ENCODE measurements at regions not wholly inside any gene's neighbourhood (a gene's known extent, or its start where the extent isn't known, plus 50 kb on each side); places are given as distances from the start of the nearest gene placed in this dataset.

DNA sequence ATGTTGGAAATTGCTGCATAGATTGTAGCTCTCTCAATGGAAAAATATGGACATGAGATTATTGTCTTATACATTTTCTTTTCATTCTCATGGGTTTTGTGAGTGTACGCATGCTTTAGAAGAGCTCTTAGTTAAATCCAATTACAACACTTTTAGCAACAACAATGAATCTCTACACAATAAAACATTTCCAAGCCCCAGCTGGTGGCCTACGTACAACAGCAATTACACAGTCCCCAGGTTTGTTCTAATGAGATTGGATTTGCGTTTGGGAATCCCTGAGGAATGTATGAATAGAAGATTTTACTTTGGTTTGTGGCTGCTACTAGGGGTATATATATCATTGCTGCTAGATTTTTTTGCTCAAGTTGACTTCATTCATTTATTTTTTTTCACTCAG is 98.6 kb downstream of the FHDC1 start:
- in situ Hi-C loops (cut with HindIII; ENCODE audit: low sequenced_read_pairs), result no loop called here
- DNase-seq (ENCODE audit: low spot score), result no peak

DNA sequence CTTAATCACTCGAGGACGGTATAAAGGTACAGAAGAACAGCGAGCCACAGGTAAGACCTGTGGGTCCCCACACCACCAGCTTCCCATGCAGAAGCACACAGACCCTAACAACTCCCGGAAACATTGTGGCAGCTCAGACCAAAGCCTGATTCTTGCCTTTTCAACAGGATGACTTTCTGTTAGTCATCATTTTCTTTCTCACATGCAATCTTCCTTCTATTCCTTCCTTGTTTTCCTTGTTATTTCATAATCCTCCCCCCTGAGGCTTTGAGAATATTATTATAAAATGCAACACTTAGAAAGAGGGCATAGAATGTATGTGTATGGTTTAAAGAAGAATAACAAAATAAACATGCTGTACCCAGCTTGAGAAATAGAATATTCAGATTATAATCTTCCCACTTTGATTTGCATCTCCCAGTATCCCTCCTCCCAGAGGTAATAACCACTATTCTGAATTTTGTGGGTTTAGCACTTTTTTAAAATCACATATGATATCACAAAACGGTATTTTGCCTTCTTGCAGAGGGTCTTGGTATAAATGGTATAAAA is 100.9 kb downstream of the FHDC1 start:
- in situ Hi-C loops (cut with HindIII; ENCODE audit: low sequenced_read_pairs), result no loop called here
- DNase-seq (ENCODE audit: low spot score), result no peak

DNA sequence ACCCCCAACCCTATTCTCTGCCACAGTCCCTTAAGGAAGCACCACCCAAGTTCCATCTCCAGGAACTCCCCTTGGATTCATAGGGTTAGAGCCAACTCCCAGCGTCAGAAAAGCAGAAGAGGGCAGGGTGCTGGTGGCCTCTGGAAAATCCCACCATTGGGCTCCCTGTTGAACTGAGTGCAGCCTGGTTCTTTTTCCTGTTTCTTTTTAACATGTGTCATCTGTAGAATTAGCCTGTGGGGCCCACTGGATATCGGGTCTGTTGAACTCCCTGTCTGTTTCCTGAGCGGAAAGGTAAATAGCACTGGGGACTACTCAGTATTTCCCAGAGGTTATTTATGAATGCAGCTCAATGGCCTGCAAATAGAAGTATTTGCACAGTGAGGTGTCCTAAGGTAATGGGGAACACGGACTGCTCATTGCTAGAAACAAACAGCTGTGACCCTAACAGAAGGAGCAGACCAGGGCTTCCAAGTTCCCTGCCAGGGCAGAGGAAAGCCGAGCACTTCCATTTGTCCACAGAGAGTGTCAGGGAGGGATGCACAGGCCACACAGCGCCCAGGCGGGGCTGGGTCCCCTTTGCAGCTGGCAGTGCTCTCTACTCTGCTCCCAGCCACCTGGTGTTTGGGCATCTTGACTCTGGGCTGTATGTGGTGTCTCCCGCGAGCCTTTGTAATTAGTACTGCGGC is 102.6 kb downstream of the FHDC1 start:
- DNase-seq (ENCODE audit: low spot score), result no peak
- in situ Hi-C loops (cut with HindIII; ENCODE audit: low sequenced_read_pairs), result no loop called here

- no peak for DNase-seq (ENCODE audit: low spot score)
- in situ Hi-C loops (cut with HindIII; ENCODE audit: low sequenced_read_pairs), result no loop called here
Observed at GRCh38 chr4:153039542-153040185, 103.5 kb downstream of the FHDC1 start.

DNA sequence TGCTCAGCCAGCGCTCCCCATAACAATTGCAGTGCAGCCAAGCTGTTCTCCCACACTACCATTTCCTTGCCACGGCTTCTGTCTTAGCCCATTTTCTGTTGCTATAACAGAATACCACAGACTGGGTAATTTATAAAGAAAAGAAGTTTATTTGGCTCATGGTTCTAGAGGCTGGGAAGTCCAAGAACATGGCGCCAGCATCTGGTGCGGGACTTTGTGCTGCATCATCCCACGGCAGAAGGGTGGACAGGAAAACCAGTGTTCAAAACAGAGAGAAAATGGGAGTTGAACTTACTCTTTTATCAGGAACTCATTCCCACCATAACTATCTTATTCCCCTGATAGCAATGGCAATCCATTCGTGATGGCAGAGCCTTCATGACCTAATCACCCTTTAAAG is 104.6 kb downstream of the FHDC1 start:
- DNase-seq (ENCODE audit: low spot score), result no peak
- in situ Hi-C loops (cut with HindIII; ENCODE audit: low sequenced_read_pairs), result no loop called here

DNA sequence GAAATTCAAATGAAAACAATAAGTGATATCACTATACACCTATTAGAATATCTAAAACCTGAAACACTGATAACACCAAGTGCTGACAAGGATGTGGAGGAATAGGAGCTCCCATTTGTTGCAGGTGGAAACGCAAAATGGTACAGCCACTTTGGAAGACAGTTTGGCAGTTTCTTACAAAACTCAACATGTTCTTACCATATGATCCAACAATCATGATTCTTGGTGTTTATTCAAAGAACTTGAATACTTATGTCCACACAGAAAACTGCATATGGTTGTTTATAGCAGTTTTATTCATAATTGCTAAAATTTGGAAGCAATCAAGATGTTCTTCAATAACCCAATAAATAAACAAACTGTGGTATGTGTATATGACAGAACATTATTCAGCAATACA is 107.9 kb downstream of the FHDC1 start:
- in situ Hi-C loops (cut with HindIII; ENCODE audit: low sequenced_read_pairs), result no loop called here
- DNase-seq (ENCODE audit: low spot score), result no peak

GRCh38 chr4:153045111-153045982 is 109.2 kb downstream of the FHDC1 start:
- DNase-seq (ENCODE audit: low spot score), result no peak
- in situ Hi-C loops (cut with HindIII; ENCODE audit: low sequenced_read_pairs), result no loop called here

- no peak for DNase-seq (ENCODE audit: low spot score)
- in situ Hi-C loops (cut with HindIII; ENCODE audit: low sequenced_read_pairs), result no loop called here
Observed at GRCh38 chr4:153058671-153059060, 122.5 kb downstream of the FHDC1 start.

GRCh38 chr4:153060196-153060595 is 124.1 kb downstream of the FHDC1 start:
- in situ Hi-C loops (cut with HindIII; ENCODE audit: low sequenced_read_pairs), result no loop called here
- DNase-seq (ENCODE audit: low spot score), result peak; percentile 85

GRCh38 chr4:153061971-153062370 is 125.8 kb downstream of the FHDC1 start:
- DNase-seq (ENCODE audit: low spot score), result no peak
- in situ Hi-C loops (cut with HindIII; ENCODE audit: low sequenced_read_pairs), result no loop called here

DNA sequence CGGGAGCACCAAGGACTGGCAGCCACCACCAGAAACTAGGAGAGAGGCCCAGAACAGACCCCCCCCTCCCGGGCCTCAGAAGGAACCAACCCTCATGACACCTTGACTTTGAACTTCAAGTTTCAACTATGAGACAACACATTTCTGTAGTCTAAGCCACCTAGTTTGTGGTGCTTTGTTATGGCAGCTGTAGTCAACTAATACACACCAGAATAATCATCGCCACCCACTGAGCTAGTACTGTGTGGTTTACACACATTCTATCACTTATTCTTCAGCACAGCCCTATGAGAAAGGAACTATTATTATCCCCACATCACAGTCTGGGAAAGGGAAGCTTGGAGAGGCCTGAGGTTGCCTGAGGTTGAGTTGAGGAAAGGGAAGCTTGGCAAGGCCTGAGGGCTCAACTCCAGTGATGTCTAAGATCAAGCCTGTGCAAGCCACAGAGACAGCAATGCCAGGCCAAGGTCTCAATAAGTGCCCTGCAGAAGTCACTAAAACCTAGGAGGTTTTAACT is 126.6 kb downstream of the FHDC1 start:
- DNase-seq (ENCODE audit: low spot score), result no peak

GRCh38 chr4:153063490-153063889 is 127.4 kb downstream of the FHDC1 start:
- in situ Hi-C loops (cut with HindIII; ENCODE audit: low sequenced_read_pairs), result no loop called here
- no peak for DNase-seq (ENCODE audit: low spot score)

More for the DNA sequence above, 126.6 kb downstream of the FHDC1 start:
- in situ Hi-C loops (cut with HindIII; ENCODE audit: low sequenced_read_pairs), result no loop called here

- DNase-seq (ENCODE audit: low spot score), result peak; percentile 76
- in situ Hi-C loops (cut with HindIII; ENCODE audit: low sequenced_read_pairs), result no loop called here
Observed at GRCh38 chr4:153064571-153064970, 128.4 kb downstream of the FHDC1 start.

GRCh38 chr4:153065276-153065675 is 129.2 kb downstream of the FHDC1 start:
- no peak for DNase-seq (ENCODE audit: low spot score)
- in situ Hi-C loops (cut with HindIII; ENCODE audit: low sequenced_read_pairs), result no loop called here

GRCh38 chr4:153067376-153067775 is 131.3 kb downstream of the FHDC1 start:
- DNase-seq (ENCODE audit: low spot score), result no peak
- in situ Hi-C loops (cut with HindIII; ENCODE audit: low sequenced_read_pairs), result no loop called here

GRCh38 chr4:153068751-153069150 is 132.6 kb downstream of the FHDC1 start:
- in situ Hi-C loops (cut with HindIII; ENCODE audit: low sequenced_read_pairs), result no loop called here
- DNase-seq (ENCODE audit: low spot score), result no peak

DNA sequence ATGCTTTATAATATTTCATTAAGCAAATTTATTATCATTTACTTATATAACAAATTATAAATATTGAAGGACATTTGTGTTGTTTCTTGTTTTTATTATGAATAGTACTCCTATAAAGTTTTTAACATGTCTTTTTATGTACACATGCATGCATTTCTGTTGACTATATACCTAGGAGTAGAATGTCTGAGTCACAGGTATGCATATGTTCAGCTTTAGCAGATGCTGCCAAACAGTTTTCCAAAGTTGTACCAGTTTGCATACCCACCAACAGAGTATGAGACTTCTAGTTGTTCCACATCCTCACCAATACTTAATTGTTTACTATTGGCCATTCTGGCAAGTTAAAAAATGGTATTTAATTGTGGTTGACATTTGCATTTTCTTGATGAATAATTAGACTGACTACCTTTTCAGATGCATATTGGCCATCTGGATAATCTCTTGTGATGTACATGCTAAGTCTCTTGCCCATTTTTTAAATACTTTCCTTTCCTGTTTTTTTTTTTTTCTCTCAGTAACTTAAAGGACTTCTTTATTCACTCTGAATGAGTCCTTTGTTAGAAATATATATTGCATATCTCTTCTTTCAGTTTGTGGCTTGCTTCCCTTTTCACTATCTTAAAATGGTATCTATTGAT is 132.2 kb upstream of the TRIM2 start:
- in situ Hi-C loops (cut with HindIII; ENCODE audit: low sequenced_read_pairs), result no loop called here

DNA sequence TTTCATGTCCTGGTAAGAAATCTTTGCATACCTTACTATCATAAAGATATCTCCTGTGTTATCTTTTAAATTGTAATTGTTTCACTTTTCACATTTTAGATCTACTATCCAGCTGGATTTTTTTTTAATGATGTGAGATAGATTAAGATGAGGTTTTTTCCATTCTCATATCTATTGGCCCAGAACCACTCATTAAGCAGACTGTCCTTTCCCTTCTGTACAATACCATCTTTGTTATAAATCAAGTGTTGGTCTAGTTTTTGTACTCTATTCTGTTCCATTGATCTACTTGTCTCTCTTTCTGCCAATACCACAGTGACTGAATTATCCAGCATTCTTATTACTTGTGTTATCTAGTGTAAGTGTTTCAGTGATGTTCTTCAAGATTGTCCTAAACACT is 131.6 kb upstream of the TRIM2 start:
- DNase-seq (ENCODE audit: low spot score), result no peak
- in situ Hi-C loops (cut with HindIII; ENCODE audit: low sequenced_read_pairs), result no loop called here

More for the DNA sequence above, 132.2 kb upstream of the TRIM2 start:
- DNase-seq (ENCODE audit: low spot score), result no peak

GRCh38 chr4:153074486-153074885 is 129.8 kb upstream of the TRIM2 start:
- DNase-seq (ENCODE audit: low spot score), result no peak
- in situ Hi-C loops (cut with HindIII; ENCODE audit: low sequenced_read_pairs), result no loop called here

Data from G401 (cell line).